Peyer's patch (tissue), 4 donors: ENCODE measurements at regions not wholly inside any gene's neighbourhood (a gene's known extent, or its start where the extent isn't known, plus 50 kb on each side); places are given as distances from the start of the nearest gene placed in this dataset.

Experiments used
- POLR2A ChIP-seq, 2 donors: fragments of 450-650 bp; IDR thresholded peaks; one replicate each; pipeline ENCODE4 v1.5.1; 2017; ENCODE audit warnings: antibody characterized with exemption in 2 of 2, mild to moderate bottlenecking in 2 of 2, moderate library complexity in 2 of 2
- TF ChIP-seq, protein P1 (sequence below), 6 experiments: fragments of 450-650 bp in 4 of 6; fragments of 200-600 bp in 2 of 6; sonication (generic) in 1 of 6; IDR thresholded peaks; one replicate each; pipeline ENCODE4 v1.5.1; 2017 to 2019; ENCODE audit warnings: antibody characterized with exemption in 6 of 6, mild to moderate bottlenecking in 3 of 6, moderate library complexity in 1 of 6

DNA sequence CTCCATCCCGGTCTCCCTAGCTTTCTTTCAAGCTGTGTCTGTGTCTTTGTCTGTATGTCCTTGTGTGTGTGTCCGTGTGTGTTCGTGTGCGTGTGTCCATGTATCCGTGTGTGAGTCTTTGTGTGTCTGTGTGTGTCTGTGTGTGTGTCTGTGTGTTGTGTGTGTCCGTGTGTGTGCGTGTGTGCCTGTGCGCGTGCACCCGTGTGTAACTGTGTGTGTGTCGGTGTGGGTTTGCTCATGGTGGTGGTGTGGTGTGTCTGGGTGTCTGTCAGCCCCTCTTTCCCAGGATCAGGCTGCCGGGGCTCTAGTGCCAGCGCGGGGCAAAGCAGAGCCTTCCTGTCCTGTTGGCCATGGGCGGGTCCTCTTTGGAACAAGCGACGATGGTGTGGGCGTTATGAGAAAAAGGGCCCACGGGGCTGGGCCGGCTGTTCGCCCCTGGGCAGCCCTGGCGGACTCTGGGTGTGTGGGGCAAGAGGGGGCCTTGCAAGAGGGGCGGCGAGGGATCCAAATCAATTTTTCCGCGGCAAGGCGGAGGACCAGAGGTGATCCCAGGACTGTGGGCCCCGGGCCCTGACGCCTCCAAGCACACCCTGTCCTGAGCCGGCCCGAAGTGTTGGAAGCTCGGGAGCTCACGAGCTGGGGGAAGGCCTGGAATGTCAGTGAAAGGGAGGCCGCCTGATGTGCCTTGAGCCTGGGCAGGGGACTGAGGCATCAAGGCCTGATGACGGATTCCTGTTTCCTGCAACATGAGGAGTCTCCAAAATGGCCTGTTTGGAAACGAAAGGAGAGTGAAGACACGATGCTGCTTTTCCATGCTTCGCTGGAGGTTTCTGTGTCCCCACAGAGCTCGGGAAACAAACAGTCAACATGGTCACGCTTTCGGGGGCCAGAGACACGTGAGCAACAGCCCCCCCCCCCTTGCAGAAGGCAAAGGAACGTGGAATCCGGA, 3929.2 kb upstream of the OR11H1 start:
- TF ChIP-seq, protein P1, sequence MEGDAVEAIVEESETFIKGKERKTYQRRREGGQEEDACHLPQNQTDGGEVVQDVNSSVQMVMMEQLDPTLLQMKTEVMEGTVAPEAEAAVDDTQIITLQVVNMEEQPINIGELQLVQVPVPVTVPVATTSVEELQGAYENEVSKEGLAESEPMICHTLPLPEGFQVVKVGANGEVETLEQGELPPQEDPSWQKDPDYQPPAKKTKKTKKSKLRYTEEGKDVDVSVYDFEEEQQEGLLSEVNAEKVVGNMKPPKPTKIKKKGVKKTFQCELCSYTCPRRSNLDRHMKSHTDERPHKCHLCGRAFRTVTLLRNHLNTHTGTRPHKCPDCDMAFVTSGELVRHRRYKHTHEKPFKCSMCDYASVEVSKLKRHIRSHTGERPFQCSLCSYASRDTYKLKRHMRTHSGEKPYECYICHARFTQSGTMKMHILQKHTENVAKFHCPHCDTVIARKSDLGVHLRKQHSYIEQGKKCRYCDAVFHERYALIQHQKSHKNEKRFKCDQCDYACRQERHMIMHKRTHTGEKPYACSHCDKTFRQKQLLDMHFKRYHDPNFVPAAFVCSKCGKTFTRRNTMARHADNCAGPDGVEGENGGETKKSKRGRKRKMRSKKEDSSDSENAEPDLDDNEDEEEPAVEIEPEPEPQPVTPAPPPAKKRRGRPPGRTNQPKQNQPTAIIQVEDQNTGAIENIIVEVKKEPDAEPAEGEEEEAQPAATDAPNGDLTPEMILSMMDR (IDR thresholded peaks at IDR 0.05) = no peak
- TF ChIP-seq POLR2A (IDR thresholded peaks at IDR 0.05) = no peak
